ENCODE measurements at regions not wholly inside any gene's neighbourhood (a gene's known extent, or its start where the extent isn't known, plus 50 kb on each side); places are given as distances from the start of the nearest gene placed in this dataset.

GRCh38 chr20:56795492-56795891, 166.4 kb downstream of the TFAP2C start:
- RAD21 ChIA-PET (ENCODE audit: low non-redundant PET in 1 of 2, low total read pairs in 2 of 2, uncharacterized antibody in 2 of 2, unreplicated experiment in 2 of 2) = no interaction called here
- TF ChIP-seq, protein P1, sequence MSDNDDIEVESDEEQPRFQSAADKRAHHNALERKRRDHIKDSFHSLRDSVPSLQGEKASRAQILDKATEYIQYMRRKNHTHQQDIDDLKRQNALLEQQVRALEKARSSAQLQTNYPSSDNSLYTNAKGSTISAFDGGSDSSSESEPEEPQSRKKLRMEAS (IDR thresholded peaks at IDR 0.05) = no peak
- TF ChIP-seq ZNF274 (IDR thresholded peaks at IDR 0.05; ENCODE audit: low read depth, low read length) = no peak
- no peak for TF ChIP-seq SIN3A (IDR thresholded peaks at IDR 0.05; ENCODE audit: low read depth)
- no peak for TF ChIP-seq POLR2A (IDR thresholded peaks at IDR 0.05; ENCODE audit: borderline replicate concordance, extremely low read depth, insufficient read depth, insufficient read length)
- BruUV-seq (replicated peaks) = no TSS peak

GRCh38 chr20:56796345-56796744, 167.2 kb downstream of the TFAP2C start:
- ATAC-seq (no peak), DNase-seq (ENCODE audit: low read depth, low spot score) (no peak)
- ChIA-PET POLR2A (no interaction called here), CTCF (no interaction called here), RAD21 (ENCODE audit: low non-redundant PET in 1 of 2, low total read pairs in 2 of 2, uncharacterized antibody in 2 of 2, unreplicated experiment in 2 of 2) (no interaction called here)
- Histone ChIP-seq H4K20me1 (ENCODE audit: insufficient read depth) (no peaks in the 10 kb centered on the region), H3K4me3 (replicated peaks in 1 of 2; ENCODE audit: low read depth in 1 of 2, low read length in 2 of 2) (no peak overlapping the region), H3K79me2 (ENCODE audit: insufficient read depth, low read length) (no peaks in the 10 kb centered on the region), H2AFZ (ENCODE audit: low read depth, low read length, poor library complexity, severe bottlenecking) (no peak overlapping the region), H3K9me3 (ENCODE audit: control insufficient read depth in 1 of 2, insufficient read depth in 1 of 2, low read depth in 1 of 2, low read length in 2 of 2) (no peaks in the 10 kb centered on the region), H3K27me3 (ENCODE audit: insufficient read depth, low read length) (no peaks in the 10 kb centered on the region), H3K36me3 (ENCODE audit: control insufficient read depth in 1 of 2, insufficient read depth in 2 of 2, low read length in 2 of 2) (no peaks in the 10 kb centered on the region), H3K4me2 (ENCODE audit: low read length) (no peak overlapping the region), H3K9me2 (ENCODE audit: insufficient read depth) (no peaks in the 10 kb centered on the region), H3K4me1 (ENCODE audit: control insufficient read depth in 1 of 2, insufficient read depth in 2 of 2, low read length in 2 of 2) (no peaks in the 10 kb centered on the region), H3K27ac (ENCODE audit: low read depth, low read length) (no peak overlapping the region), H3K9ac (ENCODE audit: low read length) (no peak overlapping the region)
- no TSS peak for BruUV-seq (replicated peaks)
- TF ChIP-seq POLR2A (IDR thresholded peaks at IDR 0.05; ENCODE audit: borderline replicate concordance, extremely low read depth, insufficient read depth, insufficient read length) = no peak
- TF ChIP-seq CTCF (IDR thresholded peaks at IDR 0.05 in 2 of 3, conservative IDR thresholded peaks at IDR 0.05 in 1 of 3; ENCODE audit: borderline replicate concordance in 1 of 3, insufficient read depth in 1 of 3, low read depth in 2 of 3, low read length in 2 of 3) = no peak
- TF ChIP-seq ZFX (IDR thresholded peaks at IDR 0.05) = no peak
- TF ChIP-seq ZNF274 (IDR thresholded peaks at IDR 0.05; ENCODE audit: low read depth, low read length) = no peak
- TF ChIP-seq, protein P1 (IDR thresholded peaks at IDR 0.05) = no peak
- no peak for TF ChIP-seq FOSL1 (IDR thresholded peaks at IDR 0.05; ENCODE audit: low read depth)
- TF ChIP-seq TCF7L2 (IDR thresholded peaks at IDR 0.05; ENCODE audit: borderline replicate concordance, extremely low read depth, insufficient read depth, insufficient read length) = no peak
- no peak for TF ChIP-seq SP1 (IDR thresholded peaks at IDR 0.05; ENCODE audit: low read depth)
- intact Hi-C loops (cut with micrococcal nuclease) = no loop called here

More at GRCh38 chr20:56795492-56795891, 166.4 kb downstream of the TFAP2C start:
- Histone ChIP-seq H3K27ac (ENCODE audit: low read depth, low read length) (no peak overlapping the region), H3K4me1 (ENCODE audit: control insufficient read depth in 1 of 2, insufficient read depth in 2 of 2, low read length in 2 of 2) (no peaks in the 10 kb centered on the region), H3K79me2 (ENCODE audit: insufficient read depth, low read length) (no peaks in the 10 kb centered on the region), H3K9ac (ENCODE audit: low read length) (no peak overlapping the region), H4K20me1 (ENCODE audit: insufficient read depth) (no peaks in the 10 kb centered on the region), H3K36me3 (ENCODE audit: control insufficient read depth in 1 of 2, insufficient read depth in 2 of 2, low read length in 2 of 2) (no peaks in the 10 kb centered on the region), H2AFZ (ENCODE audit: low read depth, low read length, poor library complexity, severe bottlenecking) (no peak overlapping the region), H3K4me3 (replicated peaks in 1 of 2; ENCODE audit: low read depth in 1 of 2, low read length in 2 of 2) (no peak overlapping the region), H3K9me3 (ENCODE audit: control insufficient read depth in 1 of 2, insufficient read depth in 1 of 2, low read depth in 1 of 2, low read length in 2 of 2) (no peaks in the 10 kb centered on the region), H3K27me3 (ENCODE audit: insufficient read depth, low read length) (no peaks in the 10 kb centered on the region), H3K4me2 (ENCODE audit: low read length) (no peak overlapping the region), H3K9me2 (ENCODE audit: insufficient read depth) (no peaks in the 10 kb centered on the region)
- intact Hi-C loops (cut with micrococcal nuclease) = no loop called here
- DNase-seq (ENCODE audit: low read depth, low spot score) (no peak), ATAC-seq (no peak)
- ChIA-PET CTCF (interaction anchor here (0.6 kb wide), 1 partner anchor 49 kb away, joined by 3 read pairs; no protein-coding TSS in a partner anchor), POLR2A (no interaction called here)
